ENCODE measurements at regions not wholly inside any gene's neighbourhood (a gene's known extent, or its start where the extent isn't known, plus 50 kb on each side); places are given as distances from the start of the nearest gene placed in this dataset.

DNA sequence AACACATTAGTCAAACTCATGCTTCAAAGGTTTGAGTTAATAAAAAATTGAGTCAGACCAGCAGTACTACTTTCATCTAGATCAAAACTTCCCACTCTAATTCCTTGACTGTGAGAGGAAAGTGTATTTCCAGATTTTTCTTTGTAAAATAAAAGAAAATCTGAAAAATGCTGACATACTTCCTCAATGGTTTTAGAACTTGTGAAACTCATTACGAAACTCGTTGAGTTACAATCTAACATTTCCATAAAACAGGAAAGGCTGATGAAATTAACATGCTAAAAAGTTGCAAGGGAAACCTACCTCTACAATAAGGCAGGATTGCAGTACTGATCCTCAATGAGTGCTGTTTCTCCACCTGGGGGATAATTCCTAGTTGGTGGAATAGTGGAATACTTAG lies 217.8 kb upstream of the HCCS start:
- Histone ChIP-seq H3K27me3 (no peaks in the 10 kb centered on the region), H3K27ac (no peak overlapping the region), H3K36me3 (no peaks in the 10 kb centered on the region), H3K4me1 (no peaks in the 10 kb centered on the region), H3K9me3 (no peaks in the 10 kb centered on the region), H3K4me3 (no peak overlapping the region)
- WGBS, 2 donors (ENCODE audit: low coverage in 1 of 2): 44 to 74% methylated on average over 2 of the region's 2 CpGs
- no peak for ATAC-seq
- TF ChIP-seq CTCF (IDR thresholded peaks at IDR 0.05): no peak
- no peak for TF ChIP-seq POLR2AphosphoS5 (IDR thresholded peaks at IDR 0.05)
- no peak for TF ChIP-seq POLR2A (IDR thresholded peaks at IDR 0.05)
- no peak for TF ChIP-seq EP300 (IDR thresholded peaks at IDR 0.05)

DNA sequence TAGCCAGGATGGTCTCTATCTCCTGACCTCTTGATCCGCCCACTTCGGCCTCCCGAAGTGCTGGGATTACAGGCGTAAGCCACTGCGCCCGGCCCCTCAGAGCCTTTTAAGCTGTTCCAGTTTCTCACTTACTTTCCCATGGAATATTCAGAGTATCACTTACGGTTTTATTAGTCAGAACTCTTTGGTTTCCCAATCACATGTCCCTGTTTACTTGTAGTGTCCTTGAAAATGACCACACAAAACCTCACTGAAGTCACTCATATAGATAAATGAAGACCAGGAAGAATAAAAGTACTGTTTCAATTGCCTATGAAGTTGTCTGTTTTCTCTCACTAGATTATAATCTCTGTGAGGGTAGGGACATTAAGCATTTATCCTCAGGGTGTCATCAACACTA lies 217.2 kb upstream of the HCCS start:
- no peaks in the 10 kb centered on the region for H3K36me3 ChIP-seq
- no peak overlapping the region for H3K27ac ChIP-seq
- H3K4me1 ChIP-seq: no peaks in the 10 kb centered on the region
- H3K4me3 ChIP-seq: no peak overlapping the region
- no peak for ATAC-seq
- H3K27me3 ChIP-seq: no peaks in the 10 kb centered on the region
- 92 to 100% methylated on average over 1 to 5 of the region's 7 CpGs for WGBS, 2 donors (ENCODE audit: low coverage in 1 of 2)
- H3K9me3 ChIP-seq: no peaks in the 10 kb centered on the region
- TF ChIP-seq CTCF (IDR thresholded peaks at IDR 0.05) (no peak), POLR2A (IDR thresholded peaks at IDR 0.05) (no peak), EP300 (IDR thresholded peaks at IDR 0.05) (no peak), POLR2AphosphoS5 (IDR thresholded peaks at IDR 0.05) (no peak)

GRCh38 chrX:10897768-10898167 lies 213.4 kb upstream of the HCCS start:
- Histone ChIP-seq H3K4me1 (peaks cover 0 to 7% (median 0%) of the 10 kb centered on the region in 3 donors), H3K36me3 (no peaks in the 10 kb centered on the region), H3K9me3 (no peaks in the 10 kb centered on the region), H3K4me3 (no peak overlapping the region), H3K27ac (no peak overlapping the region), H3K27me3 (no peaks in the 10 kb centered on the region)
- no peak for ATAC-seq
- 78% methylated on average over 6 of the region's 9 CpGs; no CpG with 5 or more reads in 1 of the 2 donors for WGBS, 2 donors (ENCODE audit: low coverage in 1 of 2)
- TF ChIP-seq POLR2A (IDR thresholded peaks at IDR 0.05) (no peak), CTCF (IDR thresholded peaks at IDR 0.05) (no peak), POLR2AphosphoS5 (IDR thresholded peaks at IDR 0.05) (no peak), EP300 (IDR thresholded peaks at IDR 0.05) (no peak)

GRCh38 chrX:10900585-10901289 lies 210.4 kb upstream of the HCCS start:
- Histone ChIP-seq H3K9me3 (no peaks in the 10 kb centered on the region), H3K27me3 (no peaks in the 10 kb centered on the region), H3K27ac (peak overlapping the region in 2 of 4 donors; percentile 17 to 38), H3K4me1 (peaks cover 0 to 7% (median 0%) of the 10 kb centered on the region in 3 donors), H3K4me3 (no peak overlapping the region), H3K36me3 (no peaks in the 10 kb centered on the region)
- TF ChIP-seq EP300 (IDR thresholded peaks at IDR 0.05) (no peak), POLR2AphosphoS5 (IDR thresholded peaks at IDR 0.05) (peak; percentile 50)
- no peak for ATAC-seq
- WGBS, 2 donors (ENCODE audit: low coverage in 1 of 2): 11 to 19% methylated on average over 3 to 4 of the region's 4 CpGs

DNA sequence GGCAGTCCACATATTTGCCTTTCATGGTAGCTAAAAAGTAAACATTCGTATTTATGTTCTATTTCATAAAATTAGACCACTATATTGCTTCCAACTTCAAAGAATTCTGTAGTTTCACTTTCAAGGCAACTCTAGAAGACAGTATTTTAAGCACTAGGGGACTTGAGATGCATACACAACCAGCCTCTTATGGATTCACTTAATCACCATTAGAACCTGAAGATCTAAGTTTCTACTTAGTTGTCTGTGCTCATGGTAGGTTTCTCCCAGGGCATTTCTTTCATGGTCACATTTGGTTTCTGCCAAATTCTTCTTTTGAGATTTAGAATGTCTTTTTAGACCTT lies 209.9 kb upstream of the HCCS start:
- H3K4me1 ChIP-seq: peaks cover 0 to 7% (median 0%) of the 10 kb centered on the region in 3 donors
- peak overlapping the region in 1 of 4 donors; percentile 38 for H3K27ac ChIP-seq
- no peak for ATAC-seq
- TF ChIP-seq POLR2A (IDR thresholded peaks at IDR 0.05) (no peak), EP300 (IDR thresholded peaks at IDR 0.05) (no peak), POLR2AphosphoS5 (IDR thresholded peaks at IDR 0.05) (no peak), CTCF (IDR thresholded peaks at IDR 0.05) (no peak)
- no peaks in the 10 kb centered on the region for H3K27me3 ChIP-seq
- H3K4me3 ChIP-seq: no peak overlapping the region
- H3K36me3 ChIP-seq: no peaks in the 10 kb centered on the region
- H3K9me3 ChIP-seq: no peaks in the 10 kb centered on the region
- WGBS, 2 donors (ENCODE audit: low coverage in 1 of 2): 36 to 60% methylated on average over 1 of the region's 1 CpG

Data from gastroesophageal sphincter (tissue), 4 donors.